ENCODE measurements at regions not wholly inside any gene's neighbourhood (a gene's known extent, or its start where the extent isn't known, plus 50 kb on each side); places are given as distances from the start of the nearest gene placed in this dataset.

GRCh38 chr9:22643541-22643940 is 196.9 kb downstream of the DMRTA1 start:
- no peak for DNase-seq (ENCODE audit: low spot score)
- TF ChIP-seq CTCF (IDR thresholded peaks at IDR 0.05; ENCODE audit: poor library complexity, severe bottlenecking): no peak
- Histone ChIP-seq H3K4me3 (ENCODE audit: severe bottlenecking) (no peak overlapping the region), H3K27me3 (ENCODE audit: insufficient read depth, poor library complexity, severe bottlenecking) (no peaks in the 10 kb centered on the region), H3K4me1 (ENCODE audit: insufficient read depth, poor library complexity, severe bottlenecking) (no peaks in the 10 kb centered on the region), H3K27ac (ENCODE audit: poor library complexity, severe bottlenecking) (no peak overlapping the region), H3K9me3 (ENCODE audit: severe bottlenecking) (no peaks in the 10 kb centered on the region), H3K36me3 (ENCODE audit: low read depth) (no peaks in the 10 kb centered on the region)
- no peak for ATAC-seq (ENCODE audit: low read depth)

- H3K27ac ChIP-seq (ENCODE audit: poor library complexity, severe bottlenecking): no peak overlapping the region
- no peaks in the 10 kb centered on the region for H3K27me3 ChIP-seq (ENCODE audit: insufficient read depth, poor library complexity, severe bottlenecking)
- no peaks in the 10 kb centered on the region for H3K9me3 ChIP-seq (ENCODE audit: severe bottlenecking)
- no peak overlapping the region for H3K4me3 ChIP-seq (ENCODE audit: severe bottlenecking)
- no peaks in the 10 kb centered on the region for H3K4me1 ChIP-seq (ENCODE audit: insufficient read depth, poor library complexity, severe bottlenecking)
- H3K36me3 ChIP-seq (ENCODE audit: low read depth): no peaks in the 10 kb centered on the region
- peak; percentile 49; the same call in 2 of the 3 replicates for ATAC-seq (ENCODE audit: low read depth)
- DNase-seq (ENCODE audit: low spot score): no peak
- no peak for TF ChIP-seq CTCF (IDR thresholded peaks at IDR 0.05; ENCODE audit: poor library complexity, severe bottlenecking)
Observed at GRCh38 chr9:22645893-22646292, 199.3 kb downstream of the DMRTA1 start.

- H3K4me3 ChIP-seq (ENCODE audit: severe bottlenecking): no peak overlapping the region
- no peaks in the 10 kb centered on the region for H3K27me3 ChIP-seq (ENCODE audit: insufficient read depth, poor library complexity, severe bottlenecking)
- no peak for ATAC-seq (ENCODE audit: low read depth)
- H3K27ac ChIP-seq (ENCODE audit: poor library complexity, severe bottlenecking): no peak overlapping the region
- DNase-seq (ENCODE audit: low spot score): no peak
- no peaks in the 10 kb centered on the region for H3K36me3 ChIP-seq (ENCODE audit: low read depth)
- H3K4me1 ChIP-seq (ENCODE audit: insufficient read depth, poor library complexity, severe bottlenecking): no peaks in the 10 kb centered on the region
- H3K9me3 ChIP-seq (ENCODE audit: severe bottlenecking): no peaks in the 10 kb centered on the region
- TF ChIP-seq CTCF (IDR thresholded peaks at IDR 0.05; ENCODE audit: poor library complexity, severe bottlenecking): no peak
Observed at GRCh38 chr9:22649384-22649783, 202.8 kb downstream of the DMRTA1 start.

GRCh38 chr9:22650145-22650544 is 203.5 kb downstream of the DMRTA1 start:
- H3K9me3 ChIP-seq (ENCODE audit: severe bottlenecking): no peaks in the 10 kb centered on the region
- TF ChIP-seq CTCF (IDR thresholded peaks at IDR 0.05; ENCODE audit: poor library complexity, severe bottlenecking): no peak
- H3K27me3 ChIP-seq (ENCODE audit: insufficient read depth, poor library complexity, severe bottlenecking): no peaks in the 10 kb centered on the region
- no peak overlapping the region for H3K4me3 ChIP-seq (ENCODE audit: severe bottlenecking)
- H3K4me1 ChIP-seq (ENCODE audit: insufficient read depth, poor library complexity, severe bottlenecking): no peaks in the 10 kb centered on the region
- no peak overlapping the region for H3K27ac ChIP-seq (ENCODE audit: poor library complexity, severe bottlenecking)
- no peaks in the 10 kb centered on the region for H3K36me3 ChIP-seq (ENCODE audit: low read depth)
- no peak for ATAC-seq (ENCODE audit: low read depth)
- no peak for DNase-seq (ENCODE audit: low spot score)

- H3K36me3 ChIP-seq (ENCODE audit: low read depth): no peaks in the 10 kb centered on the region
- H3K4me3 ChIP-seq (ENCODE audit: severe bottlenecking): no peak overlapping the region
- H3K27ac ChIP-seq (ENCODE audit: poor library complexity, severe bottlenecking): no peak overlapping the region
- no peaks in the 10 kb centered on the region for H3K27me3 ChIP-seq (ENCODE audit: insufficient read depth, poor library complexity, severe bottlenecking)
- TF ChIP-seq CTCF (IDR thresholded peaks at IDR 0.05; ENCODE audit: poor library complexity, severe bottlenecking): no peak
- H3K4me1 ChIP-seq (ENCODE audit: insufficient read depth, poor library complexity, severe bottlenecking): no peaks in the 10 kb centered on the region
- ATAC-seq (ENCODE audit: low read depth) (no peak), DNase-seq (ENCODE audit: low spot score) (no peak)
- no peaks in the 10 kb centered on the region for H3K9me3 ChIP-seq (ENCODE audit: severe bottlenecking)
Observed at GRCh38 chr9:22650946-22651345, 204.3 kb downstream of the DMRTA1 start.

All from RWPE2 (cell line).